Thyroid gland (tissue), 4 donors: ENCODE measurements at regions not wholly inside any gene's neighbourhood (a gene's known extent, or its start where the extent isn't known, plus 50 kb on each side); places are given as distances from the start of the nearest gene placed in this dataset.

Source experiments
- DNase-seq, 2 donors: peaks; one replicate each; pipeline ENCODE4 v3.0.0-alpha.2; 2019
- H3K27ac ChIP-seq, 3 donors: fragments of 200-600 bp; sonication (generic); 1 replicate in 2 of 3; 2 replicates in 1 of 3; pipeline ENCODE4 v1.5.1; 2016 to 2019; ENCODE audit warnings: mild to moderate bottlenecking in 1 of 3, moderate library complexity in 1 of 3
- H3K27me3 ChIP-seq: fragments of 200-600 bp; sonication (generic); one replicate; pipeline ENCODE4 v1.5.1; 2019
- H3K36me3 ChIP-seq, 2 donors: fragments of 200-600 bp; sonication (generic); one replicate each; pipeline ENCODE4 v1.5.1; 2016 to 2019
- H3K4me1 ChIP-seq, 2 donors: fragments of 200-600 bp; sonication (generic); one replicate each; pipeline ENCODE4 v1.5.1; 2017 to 2019
- H3K4me3 ChIP-seq, 3 donors: fragments of 200-600 bp; sonication (generic); replicated peaks in 1 of 3; 1 replicate in 2 of 3; 2 replicates in 1 of 3; pipeline ENCODE4 v1.5.1; 2016; ENCODE audit warnings: mild to moderate bottlenecking in 1 of 3
- H3K9me3 ChIP-seq: fragments of 200-600 bp; sonication (generic); one replicate; pipeline ENCODE4 v1.5.1; 2017
- POLR2A ChIP-seq, 2 donors: fragments of 450-650 bp; IDR thresholded peaks; one replicate each; pipeline ENCODE4 v1.6.1; 2017; ENCODE audit warnings: antibody characterized with exemption in 2 of 2, mild to moderate bottlenecking in 2 of 2, moderate library complexity in 1 of 2
- WGBS, 2 donors: methylation state at CpG; one replicate each; pipeline ENCODE4 v1.1.5; 2017; 5-methylcytosine and 5-hydroxymethylcytosine counted together
- intact Hi-C: fragments of 100-400 bp; cut with DNase I; formaldehyde crosslinking; loops from one replicate; pipeline ENCODE4 v1.15.1; 2023
- TF ChIP-seq, protein P1 (sequence below), 6 experiments: fragments of 200-600 bp in 3 of 6; fragments of 450-650 bp in 3 of 6; sonication (generic) in 3 of 6; IDR thresholded peaks; one replicate each; pipeline ENCODE4 v1.5.1; 2016 to 2019; ENCODE audit warnings: antibody characterized with exemption in 6 of 6, mild to moderate bottlenecking in 2 of 6, inconsistent platforms in 1 of 6, moderate library complexity in 1 of 6

GRCh38 chr7:42587806-42588205, 324.1 kb downstream of the C7orf25 start:
- WGBS, 2 donors: 73 to 75% methylated on average over 3 of the region's 3 CpGs
- Histone ChIP-seq H3K4me1 (no peaks in the 10 kb centered on the region), H3K9me3 (no peaks in the 10 kb centered on the region), H3K27me3 (no peaks in the 10 kb centered on the region), H3K4me3 (no peak overlapping the region), H3K27ac (no peak overlapping the region), H3K36me3 (no peaks in the 10 kb centered on the region)
- no peak for DNase-seq
- TF ChIP-seq, protein P1, sequence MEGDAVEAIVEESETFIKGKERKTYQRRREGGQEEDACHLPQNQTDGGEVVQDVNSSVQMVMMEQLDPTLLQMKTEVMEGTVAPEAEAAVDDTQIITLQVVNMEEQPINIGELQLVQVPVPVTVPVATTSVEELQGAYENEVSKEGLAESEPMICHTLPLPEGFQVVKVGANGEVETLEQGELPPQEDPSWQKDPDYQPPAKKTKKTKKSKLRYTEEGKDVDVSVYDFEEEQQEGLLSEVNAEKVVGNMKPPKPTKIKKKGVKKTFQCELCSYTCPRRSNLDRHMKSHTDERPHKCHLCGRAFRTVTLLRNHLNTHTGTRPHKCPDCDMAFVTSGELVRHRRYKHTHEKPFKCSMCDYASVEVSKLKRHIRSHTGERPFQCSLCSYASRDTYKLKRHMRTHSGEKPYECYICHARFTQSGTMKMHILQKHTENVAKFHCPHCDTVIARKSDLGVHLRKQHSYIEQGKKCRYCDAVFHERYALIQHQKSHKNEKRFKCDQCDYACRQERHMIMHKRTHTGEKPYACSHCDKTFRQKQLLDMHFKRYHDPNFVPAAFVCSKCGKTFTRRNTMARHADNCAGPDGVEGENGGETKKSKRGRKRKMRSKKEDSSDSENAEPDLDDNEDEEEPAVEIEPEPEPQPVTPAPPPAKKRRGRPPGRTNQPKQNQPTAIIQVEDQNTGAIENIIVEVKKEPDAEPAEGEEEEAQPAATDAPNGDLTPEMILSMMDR (IDR thresholded peaks at IDR 0.05): no peak
- no peak for TF ChIP-seq POLR2A (IDR thresholded peaks at IDR 0.05)
- intact Hi-C loops: no loop called here

DNA sequence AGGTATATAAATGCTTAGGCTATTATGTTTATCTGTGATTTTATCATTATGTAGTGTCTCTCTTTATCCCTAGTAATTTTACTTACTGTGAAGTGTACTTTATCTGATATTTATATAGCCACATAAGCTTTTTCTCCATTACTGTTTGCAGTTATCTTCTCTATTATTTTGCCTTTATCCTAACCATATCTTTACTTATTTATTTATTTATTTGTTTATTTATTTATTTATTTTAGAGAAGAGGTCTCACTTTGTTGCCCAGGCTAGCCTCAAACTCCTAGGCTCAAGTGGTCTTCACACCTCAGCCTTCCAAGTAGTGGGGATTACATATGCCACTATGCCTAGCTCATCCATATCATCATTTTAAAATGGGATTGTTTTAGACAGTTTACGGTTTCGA, 331.8 kb downstream of the C7orf25 start:
- Histone ChIP-seq H3K9me3 (no peaks in the 10 kb centered on the region), H3K27me3 (no peaks in the 10 kb centered on the region), H3K36me3 (no peaks in the 10 kb centered on the region), H3K27ac (no peak overlapping the region), H3K4me1 (no peaks in the 10 kb centered on the region), H3K4me3 (no peak overlapping the region)
- 98 to 99% methylated on average over 2 of the region's 2 CpGs for WGBS, 2 donors
- DNase-seq: no peak
- intact Hi-C loops: no loop called here
- TF ChIP-seq, protein P1 (IDR thresholded peaks at IDR 0.05): no peak
- TF ChIP-seq POLR2A (IDR thresholded peaks at IDR 0.05): no peak

GRCh38 chr7:42575171-42575570, 336.7 kb downstream of the C7orf25 start:
- intact Hi-C loops: no loop called here
- Histone ChIP-seq H3K27me3 (no peaks in the 10 kb centered on the region), H3K9me3 (no peaks in the 10 kb centered on the region), H3K36me3 (no peaks in the 10 kb centered on the region), H3K4me3 (no peak overlapping the region), H3K4me1 (peaks cover 5 to 7% of the 10 kb centered on the region in 2 donors), H3K27ac (no peak overlapping the region)
- peak; percentile 51 to 58 for DNase-seq
- TF ChIP-seq POLR2A (IDR thresholded peaks at IDR 0.05): no peak
- TF ChIP-seq, protein P1 (IDR thresholded peaks at IDR 0.05): no peak
- 10 to 12% methylated on average over 2 of the region's 2 CpGs for WGBS, 2 donors

DNA sequence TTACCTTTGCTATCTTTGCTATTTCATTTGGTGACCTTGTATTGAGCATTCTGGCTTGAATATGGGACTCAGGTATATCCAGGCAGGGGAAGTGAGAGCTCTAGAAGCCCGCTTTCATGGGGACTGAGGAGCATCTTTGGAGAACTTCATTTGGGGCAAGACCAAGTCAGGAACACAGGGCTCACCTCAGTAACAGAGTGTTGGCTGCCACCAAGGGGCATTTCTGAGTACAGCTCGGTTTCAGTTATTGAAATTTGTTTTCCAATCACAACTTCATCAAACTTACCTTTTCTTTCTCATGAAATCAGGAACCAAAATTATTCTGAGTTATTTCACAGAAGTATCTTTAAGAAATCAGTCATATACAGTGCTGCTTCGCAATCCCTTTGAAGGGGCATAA, 337.2 kb downstream of the C7orf25 start:
- H3K36me3 ChIP-seq: no peaks in the 10 kb centered on the region
- WGBS, 2 donors: 82 to 93% methylated on average over 3 of the region's 3 CpGs
- intact Hi-C loops: no loop called here
- H3K27ac ChIP-seq: no peak overlapping the region
- no peak for TF ChIP-seq POLR2A (IDR thresholded peaks at IDR 0.05)
- TF ChIP-seq, protein P1 (IDR thresholded peaks at IDR 0.05): no peak
- H3K4me1 ChIP-seq: peaks cover 5 to 7% of the 10 kb centered on the region in 2 donors
- DNase-seq: no peak
- no peak overlapping the region for H3K4me3 ChIP-seq
- no peaks in the 10 kb centered on the region for H3K27me3 ChIP-seq
- no peaks in the 10 kb centered on the region for H3K9me3 ChIP-seq

GRCh38 chr7:42573881-42574672, 337.1 kb upstream of the GLI3 start:
- no peak for TF ChIP-seq POLR2A (IDR thresholded peaks at IDR 0.05)
- TF ChIP-seq, protein P1 (IDR thresholded peaks at IDR 0.05): no peak
- no peak overlapping the region for H3K27ac ChIP-seq
- intact Hi-C loops: no loop called here

More at GRCh38 chr7:42573881-42574672, 337.1 kb upstream of the GLI3 start:
- H3K27me3 ChIP-seq: no peaks in the 10 kb centered on the region
- peaks cover 5 to 7% of the 10 kb centered on the region in 2 donors for H3K4me1 ChIP-seq
- DNase-seq: no peak
- H3K36me3 ChIP-seq: no peaks in the 10 kb centered on the region
- 42 to 50% methylated on average over 7 of the region's 7 CpGs for WGBS, 2 donors
- no peak overlapping the region for H3K4me3 ChIP-seq
- H3K9me3 ChIP-seq: no peaks in the 10 kb centered on the region
